ENCODE measurements at regions not wholly inside any gene's neighbourhood (a gene's known extent, or its start where the extent isn't known, plus 50 kb on each side); places are given as distances from the start of the nearest gene placed in this dataset.

DNA sequence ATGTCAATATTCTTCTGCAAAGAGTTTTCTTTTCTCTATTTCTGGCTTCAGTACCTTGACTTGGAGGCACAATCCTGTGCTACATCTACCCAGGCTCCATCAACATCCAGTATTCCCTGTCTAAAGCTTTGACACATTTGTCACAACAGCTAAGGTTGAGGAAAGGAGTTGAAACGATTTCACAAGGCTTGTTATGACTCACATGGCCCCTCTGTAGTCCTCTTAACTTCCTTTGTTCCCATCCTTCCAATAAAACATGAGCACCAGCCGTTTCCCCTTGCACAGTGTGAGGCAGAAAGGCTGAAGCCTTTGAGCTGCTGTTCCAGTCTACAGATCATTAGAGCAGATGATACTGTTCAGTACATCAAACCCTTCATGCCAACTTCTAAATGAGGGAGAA, 163.0 kb upstream of the TMCO5A start:
- TF ChIP-seq, protein P1, sequence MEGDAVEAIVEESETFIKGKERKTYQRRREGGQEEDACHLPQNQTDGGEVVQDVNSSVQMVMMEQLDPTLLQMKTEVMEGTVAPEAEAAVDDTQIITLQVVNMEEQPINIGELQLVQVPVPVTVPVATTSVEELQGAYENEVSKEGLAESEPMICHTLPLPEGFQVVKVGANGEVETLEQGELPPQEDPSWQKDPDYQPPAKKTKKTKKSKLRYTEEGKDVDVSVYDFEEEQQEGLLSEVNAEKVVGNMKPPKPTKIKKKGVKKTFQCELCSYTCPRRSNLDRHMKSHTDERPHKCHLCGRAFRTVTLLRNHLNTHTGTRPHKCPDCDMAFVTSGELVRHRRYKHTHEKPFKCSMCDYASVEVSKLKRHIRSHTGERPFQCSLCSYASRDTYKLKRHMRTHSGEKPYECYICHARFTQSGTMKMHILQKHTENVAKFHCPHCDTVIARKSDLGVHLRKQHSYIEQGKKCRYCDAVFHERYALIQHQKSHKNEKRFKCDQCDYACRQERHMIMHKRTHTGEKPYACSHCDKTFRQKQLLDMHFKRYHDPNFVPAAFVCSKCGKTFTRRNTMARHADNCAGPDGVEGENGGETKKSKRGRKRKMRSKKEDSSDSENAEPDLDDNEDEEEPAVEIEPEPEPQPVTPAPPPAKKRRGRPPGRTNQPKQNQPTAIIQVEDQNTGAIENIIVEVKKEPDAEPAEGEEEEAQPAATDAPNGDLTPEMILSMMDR (IDR thresholded peaks at IDR 0.05) = no peak
- no peak for TF ChIP-seq POLR2A (IDR thresholded peaks at IDR 0.05)
